ENCODE measurements at regions not wholly inside any gene's neighbourhood (a gene's known extent, or its start where the extent isn't known, plus 50 kb on each side); places are given as distances from the start of the nearest gene placed in this dataset.

- no peak for DNase-seq (ENCODE audit: low read depth in 2 of 2)
These were observed 440.3 kb upstream of the TPK1 start for GRCh38 chr7:145276118-145276517.

GRCh38 chr7:145269418-145270161, 433.7 kb upstream of the TPK1 start:
- DNase-seq (ENCODE audit: low read depth in 2 of 2) = no peak

- DNase-seq (ENCODE audit: low read depth in 2 of 2) = no peak
These were observed 429.3 kb upstream of the TPK1 start for GRCh38 chr7:145265180-145265579.

- no peak for DNase-seq (ENCODE audit: low read depth in 2 of 2)
These were observed 428.0 kb upstream of the TPK1 start for GRCh38 chr7:145263886-145264285.

- DNase-seq (ENCODE audit: low read depth in 2 of 2) = no peak
These were observed 416.2 kb upstream of the TPK1 start for GRCh38 chr7:145252031-145252430.

- no peak for DNase-seq (ENCODE audit: low read depth in 2 of 2)
These were observed 388.9 kb upstream of the TPK1 start for GRCh38 chr7:145224775-145225174.

- DNase-seq (ENCODE audit: low read depth in 2 of 2) = no peak
These were observed 383.6 kb upstream of the TPK1 start for GRCh38 chr7:145219461-145219860.

GRCh38 chr7:145216866-145217265, 381.0 kb upstream of the TPK1 start:
- no peak for DNase-seq (ENCODE audit: low read depth in 2 of 2)

- DNase-seq (ENCODE audit: low read depth in 2 of 2) = no peak
These were observed 376.2 kb upstream of the TPK1 start for GRCh38 chr7:145212050-145212449.

- DNase-seq (ENCODE audit: low read depth in 2 of 2) = no peak
These were observed 375.4 kb upstream of the TPK1 start for GRCh38 chr7:145211211-145211610.

GRCh38 chr7:145193951-145194350, 358.1 kb upstream of the TPK1 start:
- no peak for DNase-seq (ENCODE audit: low read depth in 2 of 2)

- no peak for DNase-seq (ENCODE audit: low read depth in 2 of 2)
These were observed 349.1 kb upstream of the TPK1 start for GRCh38 chr7:145184956-145185355.

- no peak for DNase-seq (ENCODE audit: low read depth in 2 of 2)
These were observed 347.2 kb upstream of the TPK1 start for GRCh38 chr7:145183069-145183468.

GRCh38 chr7:145175366-145175765, 339.5 kb upstream of the TPK1 start:
- DNase-seq (ENCODE audit: low read depth in 2 of 2) = no peak

- DNase-seq (ENCODE audit: low read depth in 2 of 2) = no peak
These were observed 334.1 kb upstream of the TPK1 start for GRCh38 chr7:145169908-145170307.

GRCh38 chr7:145168879-145169278, 333.0 kb upstream of the TPK1 start:
- no peak for DNase-seq (ENCODE audit: low read depth in 2 of 2)

GRCh38 chr7:145168427-145168826, 332.6 kb upstream of the TPK1 start:
- no peak for DNase-seq (ENCODE audit: low read depth in 2 of 2)

GRCh38 chr7:145156834-145157233, 321.0 kb upstream of the TPK1 start:
- DNase-seq (ENCODE audit: low read depth in 2 of 2) = no peak

- no peak for DNase-seq (ENCODE audit: low read depth in 2 of 2)
These were observed 316.7 kb upstream of the TPK1 start for GRCh38 chr7:145152589-145152988.

- no peak for DNase-seq (ENCODE audit: low read depth in 2 of 2)
These were observed 315.8 kb upstream of the TPK1 start for GRCh38 chr7:145151676-145152075.

GRCh38 chr7:145147865-145148264, 312.0 kb upstream of the TPK1 start:
- no peak for DNase-seq (ENCODE audit: low read depth in 2 of 2)

- DNase-seq (ENCODE audit: low read depth in 2 of 2) = no peak
These were observed 307.8 kb upstream of the TPK1 start for GRCh38 chr7:145143685-145144084.

GRCh38 chr7:145134377-145134776, 298.5 kb upstream of the TPK1 start:
- no peak for DNase-seq (ENCODE audit: low read depth in 2 of 2)

- DNase-seq (ENCODE audit: low read depth in 2 of 2) = no peak
These were observed 287.6 kb upstream of the TPK1 start for GRCh38 chr7:145123502-145123901.
